ENCODE measurements at regions not wholly inside any gene's neighbourhood (a gene's known extent, or its start where the extent isn't known, plus 50 kb on each side); places are given as distances from the start of the nearest gene placed in this dataset.

- ChIA-PET SMC1A (ENCODE audit: uncharacterized antibody, unreplicated experiment) (no interaction called here), POLR2A (no interaction called here), RAD21 (ENCODE audit: unreplicated experiment) (interaction anchor here (1.1 to 1.6 kb wide), 3 partner anchors 640 to 1313 kb away, joined by 4 to 8 read pairs (median 5); no protein-coding TSS in a partner anchor), CTCF (interaction anchor here (2.2 kb wide), 1 partner anchor 1313 kb away, joined by 9 read pairs; no protein-coding TSS in a partner anchor)
- Histone ChIP-seq H3K9ac (ENCODE audit: control insufficient read depth, insufficient read depth, low read length) (no peak overlapping the region), H3K4me2 (ENCODE audit: control insufficient read depth, insufficient read depth) (no peak overlapping the region), H2AFZ (ENCODE audit: control insufficient read depth, low read depth, low read length) (no peak overlapping the region), H3K4me1 (ENCODE audit: control insufficient read depth, insufficient read depth, low read length) (no peaks in the 10 kb centered on the region), H3K27me3 (replicated peaks in 1 of 2; ENCODE audit: control insufficient read depth in 2 of 2, insufficient read depth in 2 of 2, low read length in 1 of 2) (no peaks in the 10 kb centered on the region), H3K36me3 (ENCODE audit: control insufficient read depth in 2 of 2, insufficient read depth in 2 of 2, low read length in 1 of 2) (no peaks in the 10 kb centered on the region), H3K27ac (ENCODE audit: control insufficient read depth, insufficient read depth) (no peak overlapping the region), H3K79me2 (ENCODE audit: control insufficient read depth, insufficient read depth, low read length) (no peaks in the 10 kb centered on the region), H3K9me3 (replicated peaks; ENCODE audit: control insufficient read depth, insufficient read depth, low read length) (no peaks in the 10 kb centered on the region), H4K20me1 (ENCODE audit: control insufficient read depth, insufficient read depth) (no peaks in the 10 kb centered on the region), H3K4me3 (no peak overlapping the region)
- intact Hi-C loops (cut with micrococcal nuclease; ENCODE audit: unreplicated experiment): loop anchor here (5.0 to 10.0 kb wide), 2 partner anchors 423 to 1019 kb away; no protein-coding TSS in a partner anchor
- WGBS (ENCODE audit: insufficient coverage, insufficient replicate concordance, low lambda C conversion rate, missing lambda C conversion rate): 27% methylated on average over 2 of the region's 2 CpGs
- no TSS peak for BruUV-seq (replicated peaks)
- TF ChIP-seq, protein P1, sequence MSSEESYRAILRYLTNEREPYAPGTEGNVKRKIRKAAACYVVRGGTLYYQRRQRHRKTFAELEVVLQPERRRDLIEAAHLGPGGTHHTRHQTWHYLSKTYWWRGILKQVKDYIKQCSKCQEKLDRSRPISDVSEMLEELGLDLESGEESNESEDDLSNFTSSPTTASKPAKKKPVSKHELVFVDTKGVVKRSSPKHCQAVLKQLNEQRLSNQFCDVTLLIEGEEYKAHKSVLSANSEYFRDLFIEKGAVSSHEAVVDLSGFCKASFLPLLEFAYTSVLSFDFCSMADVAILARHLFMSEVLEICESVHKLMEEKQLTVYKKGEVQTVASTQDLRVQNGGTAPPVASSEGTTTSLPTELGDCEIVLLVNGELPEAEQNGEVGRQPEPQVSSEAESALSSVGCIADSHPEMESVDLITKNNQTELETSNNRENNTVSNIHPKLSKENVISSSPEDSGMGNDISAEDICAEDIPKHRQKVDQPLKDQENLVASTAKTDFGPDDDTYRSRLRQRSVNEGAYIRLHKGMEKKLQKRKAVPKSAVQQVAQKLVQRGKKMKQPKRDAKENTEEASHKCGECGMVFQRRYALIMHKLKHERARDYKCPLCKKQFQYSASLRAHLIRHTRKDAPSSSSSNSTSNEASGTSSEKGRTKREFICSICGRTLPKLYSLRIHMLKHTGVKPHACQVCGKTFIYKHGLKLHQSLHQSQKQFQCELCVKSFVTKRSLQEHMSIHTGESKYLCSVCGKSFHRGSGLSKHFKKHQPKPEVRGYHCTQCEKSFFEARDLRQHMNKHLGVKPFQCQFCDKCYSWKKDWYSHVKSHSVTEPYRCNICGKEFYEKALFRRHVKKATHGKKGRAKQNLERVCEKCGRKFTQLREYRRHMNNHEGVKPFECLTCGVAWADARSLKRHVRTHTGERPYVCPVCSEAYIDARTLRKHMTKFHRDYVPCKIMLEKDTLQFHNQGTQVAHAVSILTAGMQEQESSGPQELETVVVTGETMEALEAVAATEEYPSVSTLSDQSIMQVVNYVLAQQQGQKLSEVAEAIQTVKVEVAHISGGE (CRISPR knock-in tag; IDR thresholded peaks at IDR 0.05): no peak
- TF ChIP-seq BHLHE40 (IDR thresholded peaks at IDR 0.05; ENCODE audit: borderline replicate concordance in 1 of 2, low read depth in 2 of 2, low read length in 1 of 2) (no peak), EZH2 (IDR thresholded peaks at IDR 0.05; ENCODE audit: borderline replicate concordance, control insufficient read depth, low read depth, low read length) (no peak), SMAD1 (IDR thresholded peaks at IDR 0.05; ENCODE audit: low read depth, partially characterized antibody) (no peak), STAT1 (conservative IDR thresholded peaks at IDR 0.05) (no peak), IRF4 (IDR thresholded peaks at IDR 0.05; ENCODE audit: low read depth, low read length) (no peak)
- TF ChIP-seq, protein P2, sequence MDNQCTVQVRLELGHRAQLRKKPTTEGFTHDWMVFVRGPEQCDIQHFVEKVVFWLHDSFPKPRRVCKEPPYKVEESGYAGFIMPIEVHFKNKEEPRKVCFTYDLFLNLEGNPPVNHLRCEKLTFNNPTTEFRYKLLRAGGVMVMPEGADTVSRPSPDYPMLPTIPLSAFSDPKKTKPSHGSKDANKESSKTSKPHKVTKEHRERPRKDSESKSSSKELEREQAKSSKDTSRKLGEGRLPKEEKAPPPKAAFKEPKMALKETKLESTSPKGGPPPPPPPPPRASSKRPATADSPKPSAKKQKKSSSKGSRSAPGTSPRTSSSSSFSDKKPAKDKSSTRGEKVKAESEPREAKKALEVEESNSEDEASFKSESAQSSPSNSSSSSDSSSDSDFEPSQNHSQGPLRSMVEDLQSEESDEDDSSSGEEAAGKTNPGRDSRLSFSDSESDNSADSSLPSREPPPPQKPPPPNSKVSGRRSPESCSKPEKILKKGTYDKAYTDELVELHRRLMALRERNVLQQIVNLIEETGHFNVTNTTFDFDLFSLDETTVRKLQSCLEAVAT (IDR thresholded peaks at IDR 0.05): no peak
- DNase-seq (ENCODE audit: low read depth, low spot score) (no peak), ATAC-seq (no peak), FAIRE-seq (no peak)
- in situ Hi-C loops (cut with MboI): no loop called here
Observed at GRCh38 chr2:34098256-34098655, 499.2 kb upstream of the FAM98A start.

All from GM12878 (cell line).